Fibroblast of mammary gland (primary cell): ENCODE measurements at regions not wholly inside any gene's neighbourhood (a gene's known extent, or its start where the extent isn't known, plus 50 kb on each side); places are given as distances from the start of the nearest gene placed in this dataset.

Experiments used
- DNase-seq: peaks from one replicate; pipeline ENCODE4 v3.0.0-alpha.2; 2010; ENCODE audit warnings: low read depth
- H3K4me3 ChIP-seq: 2 replicates; pipeline ENCODE4 v1.5.1; 2011; ENCODE audit warnings: low read depth, mild to moderate bottlenecking, low read length, moderate library complexity; ENCODE audit not compliant: control insufficient read depth
- TF ChIP-seq, protein P1 (sequence below): conservative IDR thresholded peaks from 2 replicates; pipeline ENCODE4 v1.5.1; 2011; ENCODE audit warnings: low read depth, low read length, inconsistent platforms; ENCODE audit not compliant: control insufficient read depth, insufficient read depth

DNA sequence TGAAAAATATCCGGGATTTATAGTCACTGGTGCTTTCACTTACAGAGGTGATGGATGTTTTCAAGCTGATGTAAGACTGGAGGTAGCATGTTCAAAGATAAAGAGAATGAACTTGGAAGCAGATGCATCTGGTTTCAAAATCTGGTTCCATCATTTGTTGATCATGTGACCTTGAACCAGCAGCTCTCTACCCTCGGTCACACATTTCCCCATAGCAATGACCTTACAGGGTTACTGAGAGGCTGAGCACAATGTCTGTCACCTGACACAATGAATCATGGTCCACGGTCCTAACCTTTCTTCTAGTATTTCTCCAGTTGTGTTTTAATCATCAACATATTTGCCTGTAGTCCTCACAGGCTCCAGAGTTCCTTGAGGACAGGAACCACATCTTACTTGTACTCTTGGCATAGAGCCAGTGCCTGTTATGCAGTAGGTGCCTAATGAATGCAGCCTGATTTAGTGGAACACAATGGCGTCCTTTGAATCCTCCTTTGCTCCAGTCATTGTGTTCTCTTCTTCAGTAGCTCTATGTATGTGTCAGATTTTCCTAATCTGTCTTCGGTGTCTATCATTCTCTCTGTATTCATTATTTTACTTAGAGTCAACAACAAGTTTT, 667.3 kb downstream of the PTPRU start:
- H3K4me3 ChIP-seq: no peak overlapping the region
- peak; percentile 2 for DNase-seq
- TF ChIP-seq, protein P1, sequence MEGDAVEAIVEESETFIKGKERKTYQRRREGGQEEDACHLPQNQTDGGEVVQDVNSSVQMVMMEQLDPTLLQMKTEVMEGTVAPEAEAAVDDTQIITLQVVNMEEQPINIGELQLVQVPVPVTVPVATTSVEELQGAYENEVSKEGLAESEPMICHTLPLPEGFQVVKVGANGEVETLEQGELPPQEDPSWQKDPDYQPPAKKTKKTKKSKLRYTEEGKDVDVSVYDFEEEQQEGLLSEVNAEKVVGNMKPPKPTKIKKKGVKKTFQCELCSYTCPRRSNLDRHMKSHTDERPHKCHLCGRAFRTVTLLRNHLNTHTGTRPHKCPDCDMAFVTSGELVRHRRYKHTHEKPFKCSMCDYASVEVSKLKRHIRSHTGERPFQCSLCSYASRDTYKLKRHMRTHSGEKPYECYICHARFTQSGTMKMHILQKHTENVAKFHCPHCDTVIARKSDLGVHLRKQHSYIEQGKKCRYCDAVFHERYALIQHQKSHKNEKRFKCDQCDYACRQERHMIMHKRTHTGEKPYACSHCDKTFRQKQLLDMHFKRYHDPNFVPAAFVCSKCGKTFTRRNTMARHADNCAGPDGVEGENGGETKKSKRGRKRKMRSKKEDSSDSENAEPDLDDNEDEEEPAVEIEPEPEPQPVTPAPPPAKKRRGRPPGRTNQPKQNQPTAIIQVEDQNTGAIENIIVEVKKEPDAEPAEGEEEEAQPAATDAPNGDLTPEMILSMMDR: no peak

- DNase-seq: no peak
- H3K4me3 ChIP-seq: no peak overlapping the region
- TF ChIP-seq, protein P1: no peak
Measured at GRCh38 chr1:29901624-29902325, 665.5 kb downstream of the PTPRU start.

GRCh38 chr1:29900712-29901111, 664.4 kb downstream of the PTPRU start:
- DNase-seq: no peak
- TF ChIP-seq, protein P1: no peak

DNA sequence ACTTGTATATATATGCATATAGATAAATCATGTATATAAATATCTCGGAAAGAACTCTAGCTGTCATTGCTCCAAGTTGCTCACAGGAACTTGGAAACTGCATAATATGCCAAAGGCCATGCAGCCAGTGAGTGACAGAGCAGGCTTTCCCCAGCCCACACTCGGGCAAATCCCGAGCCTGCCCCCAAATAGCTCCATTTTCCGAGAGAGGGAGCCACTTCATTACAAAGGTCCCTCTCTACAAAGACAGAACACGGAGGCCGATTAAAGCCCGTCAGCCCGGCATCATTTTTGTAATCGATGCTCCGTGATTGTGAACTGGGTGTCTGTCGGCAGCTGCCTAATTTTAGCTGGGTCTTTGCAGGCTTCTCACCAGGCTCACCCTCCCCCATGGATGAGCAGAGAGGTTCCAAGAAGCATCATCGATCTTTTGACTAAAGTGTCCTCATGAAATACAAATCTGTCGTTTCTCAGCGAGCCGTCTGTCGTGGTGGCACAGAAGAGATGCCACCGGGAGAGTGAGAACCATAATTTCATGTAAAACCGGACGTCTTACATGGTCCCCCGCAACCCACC, 663.9 kb downstream of the PTPRU start:
- TF ChIP-seq, protein P1: no peak
- DNase-seq: no peak
- H3K4me3 ChIP-seq: no peak overlapping the region

More at GRCh38 chr1:29900712-29901111, 664.4 kb downstream of the PTPRU start:
- no peak overlapping the region for H3K4me3 ChIP-seq

- TF ChIP-seq, protein P1: no peak
- DNase-seq: no peak
- no peak overlapping the region for H3K4me3 ChIP-seq
Measured at GRCh38 chr1:29896791-29897714, 660.7 kb downstream of the PTPRU start.

- no peak for DNase-seq
- no peak overlapping the region for H3K4me3 ChIP-seq
- TF ChIP-seq, protein P1: no peak
Measured at GRCh38 chr1:29896300-29896699, 660.0 kb downstream of the PTPRU start.
